HepG2 (cell line): ENCODE measurements at regions not wholly inside any gene's neighbourhood (a gene's known extent, or its start where the extent isn't known, plus 50 kb on each side); places are given as distances from the start of the nearest gene placed in this dataset.

ENCODE experiments used
- AFF4 ChIP-seq: sonication (generic); formaldehyde crosslinking; IDR thresholded peaks from 2 replicates; pipeline ENCODE4 v1.4.0; 2020; ENCODE audit warnings: missing genetic modification reagents
- CTCF ChIP-seq: sonication (generic); formaldehyde crosslinking; IDR thresholded peaks from 2 replicates; pipeline ENCODE4 v1.5.0; 2020; ENCODE audit warnings: mild to moderate bottlenecking, missing genetic modification reagents, moderate library complexity
- MYC ChIP-seq: sonication (generic); formaldehyde crosslinking; IDR thresholded peaks from 2 replicates; pipeline ENCODE4 v1.9.0; 2021; ENCODE audit warnings: missing genetic modification reagents, borderline replicate concordance
- SRY ChIP-seq: sonication (generic); formaldehyde crosslinking; IDR thresholded peaks from 2 replicates; pipeline ENCODE4 v1.8.0; 2022; ENCODE audit warnings: mild to moderate bottlenecking, missing genetic modification reagents

GRCh38 chr3:132838477-132838876, 116.3 kb upstream of the NPHP3 start:
- no peak for TF ChIP-seq CTCF (CRISPR knock-in tag)
- TF ChIP-seq MYC (CRISPR knock-in tag): no peak
- TF ChIP-seq AFF4 (CRISPR knock-in tag): no peak
- TF ChIP-seq SRY: no peak
